GM12891 (cell line): ENCODE measurements at regions not wholly inside any gene's neighbourhood (a gene's known extent, or its start where the extent isn't known, plus 50 kb on each side); places are given as distances from the start of the nearest gene placed in this dataset.

ENCODE experiments used
- PAX5 ChIP-seq: IDR thresholded peaks from 2 replicates; pipeline ENCODE4 v1.6.1; 2011; ENCODE audit warnings: low read length, moderate library complexity, mild to moderate bottlenecking; ENCODE audit not compliant: insufficient read depth, severe bottlenecking
- POLR2A ChIP-seq: IDR thresholded peaks from 2 replicates; pipeline ENCODE4 v1.6.1; 2011; ENCODE audit warnings: low read depth, low read length, control low read depth
- POLR2AphosphoS5 ChIP-seq: IDR thresholded peaks from 2 replicates; pipeline ENCODE4 v1.6.1; 2011; ENCODE audit warnings: low read depth, low read length, control low read depth
- POU2F2 ChIP-seq: IDR thresholded peaks from 2 replicates; pipeline ENCODE4 v1.6.1; 2011; ENCODE audit warnings: low read depth, mild to moderate bottlenecking, control low read depth, low read length, moderate library complexity
- SPI1 ChIP-seq: IDR thresholded peaks from 2 replicates; pipeline ENCODE4 v1.6.1; 2011; ENCODE audit warnings: low read depth, low read length, control low read depth
- TAF1 ChIP-seq: IDR thresholded peaks from 2 replicates; pipeline ENCODE4 v1.6.1; 2011; ENCODE audit warnings: low read depth, low read length, control low read depth

DNA sequence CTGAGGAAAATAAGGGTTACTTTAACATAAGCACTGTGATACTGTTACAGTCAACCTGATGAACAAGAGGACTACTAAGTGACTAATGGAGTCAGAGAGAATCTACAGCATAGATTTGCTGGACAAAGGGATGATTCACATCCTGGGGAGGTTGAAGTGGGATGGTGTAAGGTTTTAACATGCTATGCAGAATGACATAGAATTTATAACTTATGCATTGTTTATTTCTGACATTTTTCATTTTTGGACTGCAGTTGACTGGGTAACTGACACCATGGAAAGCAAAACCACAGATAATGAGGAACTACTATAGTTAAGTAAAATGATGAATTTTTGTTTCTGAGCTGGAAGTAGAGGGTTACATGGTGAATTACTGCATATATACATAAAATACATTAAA lies 389.2 kb downstream of the MAT2B start:
- TF ChIP-seq POLR2AphosphoS5: no peak
- no peak for TF ChIP-seq POLR2A
- TF ChIP-seq SPI1: no peak
- TF ChIP-seq TAF1: no peak
- TF ChIP-seq POU2F2: no peak
- TF ChIP-seq PAX5: no peak
